ENCODE measurements at regions not wholly inside any gene's neighbourhood (a gene's known extent, or its start where the extent isn't known, plus 50 kb on each side); places are given as distances from the start of the nearest gene placed in this dataset.
A peak's percentile ranks its signal among the peaks of the same experiment; 100 is the strongest.
"Not testable (repeated sequence)": the region's sequence is repeated elsewhere in the genome, so short reads cannot be mapped to it uniquely, and the experiment has no call there.

GRCh38 chr14:87059060-87059839 lies 933.7 kb downstream of the GALC start:
- DNase-seq (ENCODE audit: low read depth in 2 of 2) = no peak

- DNase-seq (ENCODE audit: low read depth in 2 of 2) = no peak
These were observed 938.0 kb downstream of the GALC start for GRCh38 chr14:87055007-87055406.

GRCh38 chr14:87052646-87053225 lies 940.2 kb downstream of the GALC start:
- DNase-seq (ENCODE audit: low read depth in 2 of 2) = no peak

- DNase-seq (ENCODE audit: low read depth in 2 of 2) = no peak
These were observed 942.6 kb downstream of the GALC start for GRCh38 chr14:87050421-87050820.

GRCh38 chr14:87049950-87050349 lies 943.0 kb downstream of the GALC start:
- DNase-seq (ENCODE audit: low read depth in 2 of 2) = peak in 1 of 2 experiments; percentile 10

- DNase-seq (ENCODE audit: low read depth in 2 of 2) = no peak
These were observed 946.0 kb downstream of the GALC start for GRCh38 chr14:87046960-87047359.

GRCh38 chr14:87045956-87046355 lies 947.0 kb downstream of the GALC start:
- DNase-seq (ENCODE audit: low read depth in 2 of 2) = no peak

GRCh38 chr14:87045246-87045645 lies 947.7 kb downstream of the GALC start:
- no peak for DNase-seq (ENCODE audit: low read depth in 2 of 2)

GRCh38 chr14:87044807-87045206 lies 948.2 kb downstream of the GALC start:
- DNase-seq (ENCODE audit: low read depth in 2 of 2) = no peak

- DNase-seq (ENCODE audit: low read depth in 2 of 2) = no peak
These were observed 949.2 kb downstream of the GALC start for GRCh38 chr14:87043667-87044200.

GRCh38 chr14:87042354-87042753 lies 950.6 kb downstream of the GALC start:
- DNase-seq (ENCODE audit: low read depth in 2 of 2) = no peak

- DNase-seq (ENCODE audit: low read depth in 2 of 2) = no peak
These were observed 951.5 kb downstream of the GALC start for GRCh38 chr14:87041290-87042020.

GRCh38 chr14:87034680-87035079 lies 958.3 kb downstream of the GALC start:
- no peak for DNase-seq (ENCODE audit: low read depth in 2 of 2)

- DNase-seq (ENCODE audit: low read depth in 2 of 2) = no peak
These were observed 962.8 kb downstream of the GALC start for GRCh38 chr14:87030197-87030596.

GRCh38 chr14:87020106-87020505 lies 972.9 kb downstream of the GALC start:
- not testable (repeated sequence) for DNase-seq (ENCODE audit: low read depth in 2 of 2)

- DNase-seq (ENCODE audit: low read depth in 2 of 2) = no peak
These were observed 974.7 kb downstream of the GALC start for GRCh38 chr14:87018294-87018693.

- DNase-seq (ENCODE audit: low read depth in 2 of 2) = no peak
These were observed 975.6 kb downstream of the GALC start for GRCh38 chr14:87017335-87017734.

- DNase-seq (ENCODE audit: low read depth in 2 of 2) = no peak
These were observed 978.1 kb downstream of the GALC start for GRCh38 chr14:87014856-87015255.

GRCh38 chr14:87013583-87013982 lies 979.4 kb downstream of the GALC start:
- peak; percentile 70 to 73 for DNase-seq (ENCODE audit: low read depth in 2 of 2)

- no peak for DNase-seq (ENCODE audit: low read depth in 2 of 2)
These were observed 984.0 kb downstream of the GALC start for GRCh38 chr14:87008965-87009364.

- DNase-seq (ENCODE audit: low read depth in 2 of 2) = no peak
These were observed 987.7 kb downstream of the GALC start for GRCh38 chr14:87005280-87005679.

- DNase-seq (ENCODE audit: low read depth in 2 of 2) = peak in 1 of 2 experiments; percentile 51
These were observed 990.2 kb downstream of the GALC start for GRCh38 chr14:87002776-87003175.

- no peak for DNase-seq (ENCODE audit: low read depth in 2 of 2)
These were observed 991.6 kb downstream of the GALC start for GRCh38 chr14:87001333-87001732.

Data from fibroblast of skin of left quadriceps (primary cell).